ENCODE measurements at regions not wholly inside any gene's neighbourhood (a gene's known extent, or its start where the extent isn't known, plus 50 kb on each side); places are given as distances from the start of the nearest gene placed in this dataset.

DNA sequence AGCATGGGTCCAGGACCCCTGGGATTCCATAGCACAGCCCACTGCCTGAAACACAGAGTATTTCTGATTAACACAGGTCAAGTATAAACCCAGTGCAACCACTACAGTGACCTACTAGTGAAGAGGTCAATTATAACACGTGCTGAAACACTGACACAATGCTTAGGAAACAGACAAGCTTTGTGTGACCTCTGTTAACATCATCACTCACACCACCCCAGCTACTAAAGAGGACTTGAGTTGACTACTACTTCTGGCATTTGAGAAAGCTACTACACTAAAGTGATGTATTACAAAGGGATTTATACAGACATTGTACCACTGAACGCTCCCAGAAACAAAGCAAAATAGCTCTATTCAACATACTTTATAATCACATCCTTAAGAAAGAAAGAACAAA, 1935.9 kb upstream of the PCDH20 start:
- no peak for DNase-seq (ENCODE audit: low spot score)
- TF ChIP-seq, protein P1, sequence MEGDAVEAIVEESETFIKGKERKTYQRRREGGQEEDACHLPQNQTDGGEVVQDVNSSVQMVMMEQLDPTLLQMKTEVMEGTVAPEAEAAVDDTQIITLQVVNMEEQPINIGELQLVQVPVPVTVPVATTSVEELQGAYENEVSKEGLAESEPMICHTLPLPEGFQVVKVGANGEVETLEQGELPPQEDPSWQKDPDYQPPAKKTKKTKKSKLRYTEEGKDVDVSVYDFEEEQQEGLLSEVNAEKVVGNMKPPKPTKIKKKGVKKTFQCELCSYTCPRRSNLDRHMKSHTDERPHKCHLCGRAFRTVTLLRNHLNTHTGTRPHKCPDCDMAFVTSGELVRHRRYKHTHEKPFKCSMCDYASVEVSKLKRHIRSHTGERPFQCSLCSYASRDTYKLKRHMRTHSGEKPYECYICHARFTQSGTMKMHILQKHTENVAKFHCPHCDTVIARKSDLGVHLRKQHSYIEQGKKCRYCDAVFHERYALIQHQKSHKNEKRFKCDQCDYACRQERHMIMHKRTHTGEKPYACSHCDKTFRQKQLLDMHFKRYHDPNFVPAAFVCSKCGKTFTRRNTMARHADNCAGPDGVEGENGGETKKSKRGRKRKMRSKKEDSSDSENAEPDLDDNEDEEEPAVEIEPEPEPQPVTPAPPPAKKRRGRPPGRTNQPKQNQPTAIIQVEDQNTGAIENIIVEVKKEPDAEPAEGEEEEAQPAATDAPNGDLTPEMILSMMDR (IDR thresholded peaks at IDR 0.05), result no peak
- ATAC-seq (ENCODE audit: low FRiP score), result no peak

GRCh38 chr13:63351081-63351480, 1935.4 kb upstream of the PCDH20 start:
- no peak for ATAC-seq (ENCODE audit: low FRiP score)
- no peak for DNase-seq (ENCODE audit: low spot score)
- TF ChIP-seq, protein P1 (IDR thresholded peaks at IDR 0.05), result no peak

DNA sequence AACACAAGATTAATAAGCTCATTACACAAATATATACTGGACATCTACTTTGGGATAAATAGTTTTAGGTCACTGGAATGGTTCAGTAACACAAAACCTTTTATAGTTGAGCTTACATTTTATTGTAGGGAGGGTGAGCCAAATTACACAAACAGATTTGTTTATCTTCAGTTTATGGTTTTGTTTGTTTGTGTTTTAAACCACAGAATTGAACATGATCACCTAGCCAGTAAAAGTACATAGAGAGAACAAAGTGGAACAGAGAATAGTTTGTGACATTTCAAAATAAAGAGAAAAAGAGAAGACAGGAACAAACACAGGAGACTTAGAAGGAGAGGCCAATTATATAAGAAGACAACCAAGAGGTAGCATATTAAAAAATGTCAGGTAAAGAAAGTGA, 1930.2 kb upstream of the PCDH20 start:
- TF ChIP-seq, protein P1 (IDR thresholded peaks at IDR 0.05), result no peak
- no peak for DNase-seq (ENCODE audit: low spot score)
- ATAC-seq (ENCODE audit: low FRiP score), result no peak

- DNase-seq (ENCODE audit: low spot score), result no peak
- TF ChIP-seq, protein P1 (IDR thresholded peaks at IDR 0.05), result no peak
- ATAC-seq (ENCODE audit: low FRiP score), result no peak
These were observed 1929.1 kb upstream of the PCDH20 start for GRCh38 chr13:63344711-63345110.

DNA sequence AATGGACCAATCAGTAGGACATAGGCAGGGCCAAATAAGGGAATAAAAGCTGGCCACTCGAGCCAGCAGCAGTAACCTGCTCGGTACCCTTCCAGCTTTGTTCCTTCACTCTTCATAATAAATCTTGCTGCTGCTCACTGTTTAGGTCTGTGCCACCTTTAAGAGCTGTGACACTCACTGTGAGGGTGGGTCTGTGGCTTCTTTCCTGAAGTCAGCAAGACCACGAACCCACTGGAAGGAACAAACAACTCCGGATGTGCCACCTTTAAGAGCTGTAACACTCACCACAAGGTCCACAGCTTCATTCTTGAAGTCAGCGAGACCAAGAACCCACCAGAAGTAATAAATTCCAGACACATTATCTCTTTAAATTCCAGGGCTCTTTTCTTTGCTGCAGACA, 1922.3 kb upstream of the PCDH20 start:
- TF ChIP-seq, protein P1 (IDR thresholded peaks at IDR 0.05), result no peak
- no peak for DNase-seq (ENCODE audit: low spot score)
- no peak for ATAC-seq (ENCODE audit: low FRiP score)

GRCh38 chr13:63337041-63337440, 1921.4 kb upstream of the PCDH20 start:
- TF ChIP-seq, protein P1 (IDR thresholded peaks at IDR 0.05), result no peak
- no peak for ATAC-seq (ENCODE audit: low FRiP score)
- DNase-seq (ENCODE audit: low spot score), result no peak

GRCh38 chr13:63336549-63336948, 1920.9 kb upstream of the PCDH20 start:
- DNase-seq (ENCODE audit: low spot score) (no peak), ATAC-seq (ENCODE audit: low FRiP score) (no peak)
- TF ChIP-seq, protein P1 (IDR thresholded peaks at IDR 0.05), result no peak

All from omental fat pad (tissue), 3 donors.